HG02642 (cell line): ENCODE measurements at regions not wholly inside any gene's neighbourhood (a gene's known extent, or its start where the extent isn't known, plus 50 kb on each side); places are given as distances from the start of the nearest gene placed in this dataset.

Source experiments
- ATAC-seq: cut with Tn5 transposase; IDR thresholded peaks from one replicate; pipeline ENCODE4 v1.9.1; 2021; ENCODE audit warnings: mild to moderate bottlenecking; ENCODE audit not compliant: unreplicated experiment, poor library complexity

DNA sequence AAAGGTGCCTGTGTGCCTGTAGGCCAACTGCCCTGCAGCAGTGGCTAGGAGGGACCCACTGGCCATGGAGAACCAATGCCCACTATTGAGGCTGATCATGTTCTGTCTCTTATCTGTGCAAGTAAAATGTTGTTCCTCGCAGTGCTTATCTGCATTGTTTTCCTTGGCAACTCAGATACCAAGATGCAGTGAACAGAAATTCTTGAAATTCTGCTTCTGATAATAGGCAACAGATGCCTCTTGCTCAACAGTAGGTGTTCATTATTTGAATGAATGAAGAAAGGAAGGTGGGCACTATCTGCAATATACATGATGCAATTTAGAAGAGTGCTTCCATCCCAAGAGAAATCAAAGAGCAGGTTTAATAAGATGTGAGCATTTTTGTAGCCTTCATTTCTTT, 232.2 kb downstream of the NUAK1 start:
- no peak for ATAC-seq

DNA sequence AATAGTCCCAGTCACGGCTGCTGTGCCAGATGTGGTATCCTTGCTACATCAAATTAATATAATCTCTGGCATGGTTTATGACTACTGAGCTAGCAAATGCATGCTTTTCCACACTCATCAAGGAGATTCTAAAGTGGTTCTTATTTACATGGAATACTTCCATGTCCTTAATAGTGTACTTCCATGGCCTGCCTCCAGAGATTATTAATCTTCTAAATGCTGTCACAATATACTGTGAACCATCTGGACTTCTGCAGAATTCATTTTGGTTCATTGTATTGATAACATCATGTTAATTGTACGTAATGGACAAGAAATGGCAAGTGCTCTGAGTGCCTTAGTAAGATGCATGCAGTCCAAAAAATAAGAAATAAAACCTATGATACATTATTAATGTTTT, 230.8 kb downstream of the NUAK1 start:
- no peak for ATAC-seq

DNA sequence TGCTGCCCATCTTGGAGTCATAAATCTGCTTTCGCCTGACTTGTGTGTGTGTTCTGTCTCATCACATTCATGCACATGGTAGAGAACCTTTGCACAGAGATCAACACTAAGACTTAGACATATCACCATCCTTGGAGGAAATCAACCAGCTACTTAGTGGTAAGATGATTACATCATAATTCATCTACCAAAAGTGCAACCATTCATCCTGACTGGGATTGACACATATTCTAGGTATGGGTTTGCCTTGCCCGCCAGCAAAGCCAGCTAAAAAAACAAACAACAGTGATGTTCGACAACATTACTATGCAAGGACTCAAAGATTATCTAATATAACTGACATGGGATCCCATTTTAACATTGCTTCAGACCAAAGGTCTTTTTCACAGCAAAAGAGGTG, 228.7 kb downstream of the NUAK1 start:
- ATAC-seq, result no peak

DNA sequence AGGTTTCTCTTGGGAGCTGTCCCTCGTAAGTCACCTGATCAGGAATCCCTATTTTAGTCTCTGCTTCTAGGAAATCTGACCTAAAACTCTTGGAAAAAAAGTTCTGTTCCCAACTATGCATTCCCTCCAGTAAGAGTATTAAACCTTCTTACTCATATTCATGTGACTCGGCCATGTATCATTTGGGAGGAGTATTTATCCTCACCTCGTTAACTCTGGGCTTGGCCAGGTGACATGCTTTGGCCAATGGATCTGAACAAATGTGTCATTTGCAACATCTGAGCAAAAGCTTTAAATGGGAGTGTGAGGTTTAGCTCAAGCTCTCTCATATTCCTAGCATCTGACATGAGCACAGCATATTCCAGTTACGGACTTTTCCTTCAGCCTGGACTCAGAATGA, 226.8 kb downstream of the NUAK1 start:
- no peak for ATAC-seq

DNA sequence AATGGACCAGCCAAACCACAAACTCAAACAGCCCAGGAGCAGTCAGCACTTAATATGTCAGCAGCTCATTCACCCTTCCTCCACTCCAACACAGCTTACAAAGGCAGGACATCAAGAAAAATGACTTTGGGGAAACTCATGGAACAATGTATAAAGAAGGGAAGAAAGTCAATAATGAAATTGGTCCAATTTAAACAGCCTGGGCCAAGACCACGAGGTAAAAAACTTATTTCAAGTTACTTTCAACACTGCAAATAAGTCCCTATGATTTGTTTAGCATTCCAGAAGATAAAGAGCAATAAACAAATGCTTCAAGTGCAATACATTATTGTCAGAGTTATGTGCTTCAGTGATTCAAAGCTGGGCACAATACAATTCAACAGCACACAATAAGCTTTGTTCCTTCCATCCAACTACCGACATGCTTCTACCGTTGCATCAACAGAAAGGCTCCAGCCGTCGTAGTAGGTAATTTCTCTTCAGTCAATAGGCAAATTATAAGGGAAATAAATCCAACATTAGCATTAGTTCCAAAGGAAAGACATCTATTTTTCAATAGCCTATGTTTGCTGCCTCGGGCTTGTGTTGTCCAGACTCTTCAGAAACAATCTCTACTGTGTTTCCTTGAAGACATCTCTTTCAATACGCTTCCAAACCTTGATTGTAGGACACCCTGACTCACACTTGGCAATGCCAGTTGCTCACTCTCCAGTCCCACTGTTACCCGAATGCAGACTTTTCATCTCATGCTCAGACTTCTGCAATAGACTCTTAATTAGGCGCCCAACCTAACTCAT, 225.7 kb downstream of the NUAK1 start:
- no peak for ATAC-seq

DNA sequence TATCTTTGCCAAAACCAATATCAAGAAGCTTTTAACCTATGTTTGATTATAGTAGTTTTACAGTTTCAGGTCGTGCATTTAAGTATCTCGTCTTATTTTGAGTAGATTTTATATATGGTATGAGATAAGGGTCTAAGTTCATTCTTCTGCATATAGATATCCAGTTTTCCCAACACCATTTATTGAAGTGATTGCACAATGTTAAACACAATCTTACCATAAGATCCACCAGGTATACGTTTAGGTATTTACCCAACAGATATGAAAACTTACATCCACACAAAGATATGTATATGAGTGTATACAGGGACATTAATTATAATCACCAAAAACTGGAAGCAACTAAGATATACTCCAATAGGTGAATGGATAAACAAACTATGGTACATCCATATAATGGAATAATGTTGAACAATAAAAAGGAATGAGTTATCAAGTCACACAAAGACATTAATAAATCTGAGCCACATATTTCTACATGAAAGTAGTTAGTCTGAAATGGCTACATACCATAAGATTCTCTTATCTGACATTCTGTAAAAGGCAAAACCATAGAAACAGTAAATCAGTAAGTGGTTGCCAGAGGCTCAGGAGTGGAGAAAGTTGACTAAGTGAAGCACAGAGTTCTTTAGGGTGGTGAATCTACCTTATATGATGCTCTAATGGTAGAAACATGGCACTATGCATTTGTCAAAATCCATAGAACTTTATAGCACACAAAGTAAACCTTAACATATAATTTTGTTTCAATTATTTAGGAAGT, 222.6 kb downstream of the NUAK1 start:
- no peak for ATAC-seq

DNA sequence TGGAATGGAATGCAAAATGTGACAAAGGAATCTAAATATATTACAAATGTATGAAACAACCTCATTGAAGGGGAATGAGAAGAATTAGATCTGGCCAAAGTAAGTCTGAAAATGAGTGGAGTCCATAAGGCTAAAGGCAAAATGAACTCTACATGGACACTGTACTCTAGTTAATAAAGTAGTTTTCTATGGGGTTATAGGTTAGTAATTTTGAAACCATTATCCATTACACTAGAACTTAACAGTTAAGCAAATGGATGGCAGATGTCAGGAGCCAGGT, 222.1 kb downstream of the NUAK1 start:
- ATAC-seq, result no peak

DNA sequence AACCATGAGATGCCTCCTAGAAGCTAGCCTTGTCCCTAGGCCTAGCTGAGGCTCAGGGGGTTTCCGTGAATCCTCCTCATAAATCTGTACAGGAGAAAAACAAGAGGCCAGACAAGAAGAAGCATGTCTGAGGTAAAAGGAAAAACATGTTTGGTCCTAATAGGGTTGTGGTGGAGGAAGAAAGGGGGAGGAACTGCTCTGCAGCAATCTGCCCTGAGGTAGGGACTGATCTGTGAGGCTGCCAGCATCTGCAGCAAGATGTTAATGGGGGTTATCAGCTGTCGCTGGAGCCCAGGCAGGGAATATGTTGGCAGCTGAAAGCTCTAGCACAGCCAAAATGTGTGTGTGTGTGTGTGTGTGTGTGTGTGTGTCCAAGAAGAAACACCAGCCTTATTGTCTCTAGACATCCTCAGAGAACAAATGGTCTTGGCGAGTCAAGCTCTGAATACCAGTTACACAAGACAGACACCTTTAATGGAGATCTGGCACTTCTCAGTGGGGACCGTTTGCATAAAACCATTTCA, 218.5 kb downstream of the NUAK1 start:
- ATAC-seq, result no peak

DNA sequence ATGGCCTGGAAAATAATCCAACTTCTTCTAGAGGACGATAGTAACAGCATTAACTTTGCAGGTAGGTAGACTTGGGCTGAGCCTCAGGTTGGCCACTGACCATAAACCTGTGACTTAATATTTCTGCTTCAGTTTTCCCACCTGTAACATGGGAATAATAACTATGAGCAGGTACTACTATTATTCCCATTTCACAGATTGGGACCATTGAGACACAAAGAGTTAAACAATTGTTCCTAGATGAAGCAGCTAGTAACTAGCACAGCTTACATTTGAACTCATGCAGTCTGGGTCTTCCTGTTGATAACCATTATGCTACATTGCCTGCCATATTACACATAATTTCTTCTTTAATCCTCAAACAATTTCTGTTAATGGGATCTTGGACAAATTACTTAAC, 217.7 kb downstream of the NUAK1 start:
- ATAC-seq, result no peak

DNA sequence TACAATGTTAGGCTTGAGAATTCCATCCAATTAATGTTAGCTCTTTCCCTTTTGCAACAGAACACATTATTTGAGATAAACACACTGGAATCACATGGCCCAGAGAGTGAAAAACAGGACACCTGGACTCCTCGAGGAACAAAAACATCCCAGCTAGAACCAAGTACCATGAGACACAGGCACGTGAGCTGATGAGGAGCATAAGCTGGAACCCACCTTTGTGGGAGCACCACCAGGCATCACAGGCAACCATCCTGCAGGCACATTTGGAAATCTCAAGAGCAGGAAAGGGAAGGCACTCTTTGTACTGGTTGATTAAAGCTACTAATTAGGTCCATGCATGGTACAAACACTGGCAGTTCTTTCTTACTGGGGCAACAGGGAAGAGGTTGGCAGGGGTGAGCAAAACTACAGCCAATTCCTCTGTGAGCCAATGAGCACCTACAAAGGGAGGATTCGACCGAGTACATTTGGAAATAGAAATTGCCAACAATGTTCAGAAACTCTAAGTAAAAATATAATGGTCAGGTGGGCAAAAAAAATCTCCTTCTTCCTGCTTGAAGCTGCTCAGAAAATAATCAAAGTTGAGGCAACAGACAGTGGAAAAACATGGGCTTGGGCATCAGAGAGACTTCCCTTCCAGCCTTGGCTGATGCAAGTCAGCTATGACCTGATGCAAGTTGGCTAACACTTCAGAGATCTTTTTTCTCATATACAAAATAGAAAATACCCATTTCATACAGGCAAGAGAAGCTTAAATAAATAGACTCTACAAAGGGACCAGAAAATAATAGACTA, 216.7 kb downstream of the NUAK1 start:
- no peak for ATAC-seq

DNA sequence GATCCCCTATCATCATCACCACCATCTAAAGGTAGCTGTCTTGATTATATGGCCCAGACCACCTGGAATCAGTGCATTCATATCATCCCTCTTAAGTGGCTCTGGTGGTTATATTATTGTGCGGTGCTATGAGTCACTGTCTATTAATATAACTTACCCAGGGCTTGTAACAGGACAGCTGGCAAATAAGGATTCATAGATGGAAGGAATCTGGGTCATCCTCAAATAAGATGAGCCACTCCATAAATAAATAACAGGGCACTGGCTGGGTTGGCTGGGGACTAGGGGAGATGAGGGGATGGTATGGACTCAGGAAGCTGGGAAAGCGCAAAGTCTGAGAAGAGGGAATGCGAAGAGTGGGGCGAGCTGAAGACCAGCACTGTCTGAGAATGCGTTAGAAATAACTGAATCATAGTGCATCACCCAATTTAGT, 216.1 kb downstream of the NUAK1 start:
- no peak for ATAC-seq

DNA sequence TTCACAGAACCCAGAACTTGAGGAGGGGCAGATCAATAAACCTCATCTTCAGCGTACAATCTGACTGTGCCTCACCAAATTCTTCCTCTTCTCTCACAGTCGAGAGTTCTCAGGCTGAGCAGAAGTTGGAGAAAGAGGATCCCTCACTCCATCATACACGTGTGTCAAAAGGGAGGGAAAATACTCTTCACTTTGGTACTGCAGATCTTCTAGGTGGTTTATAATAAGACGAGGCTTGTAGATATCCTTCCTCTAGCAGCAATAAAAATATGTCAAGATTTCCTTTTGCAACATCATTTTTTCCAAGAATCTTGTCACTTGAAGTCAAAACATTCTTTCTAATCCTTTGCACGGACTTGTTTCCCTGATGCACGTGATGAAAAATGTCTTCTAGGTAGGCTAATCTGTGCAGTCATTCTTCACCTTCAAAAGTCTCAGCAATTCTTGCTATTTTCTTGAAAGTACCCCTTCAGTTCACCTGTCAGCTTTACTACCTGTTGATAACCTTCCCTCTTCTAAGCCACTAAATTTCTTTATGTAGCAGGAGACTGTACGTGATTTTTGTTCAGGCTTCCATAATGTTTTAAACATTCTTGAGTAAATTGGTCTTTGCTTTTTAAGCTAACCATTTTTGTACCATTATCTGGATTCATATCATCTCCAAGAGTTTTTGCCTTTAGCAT, 214.1 kb downstream of the NUAK1 start:
- ATAC-seq, result no peak

DNA sequence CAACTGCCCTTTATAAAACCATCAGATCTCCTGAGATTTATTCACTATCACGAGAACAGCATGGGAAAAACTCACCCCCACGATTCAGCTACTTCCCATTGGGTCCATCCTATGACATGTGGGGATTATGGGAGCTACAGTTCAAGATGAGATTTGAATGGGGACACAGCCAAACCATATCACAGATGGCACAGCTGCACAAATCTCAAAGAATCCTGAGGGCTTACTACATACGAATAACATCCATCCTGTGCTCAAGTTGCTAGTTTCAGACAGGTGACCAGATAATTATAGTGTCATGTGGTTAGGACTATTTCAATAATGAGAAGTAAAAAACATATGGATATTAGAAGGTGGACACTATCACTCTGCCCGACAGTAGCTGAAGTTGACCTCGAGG, 211.2 kb downstream of the NUAK1 start:
- ATAC-seq, result no peak

DNA sequence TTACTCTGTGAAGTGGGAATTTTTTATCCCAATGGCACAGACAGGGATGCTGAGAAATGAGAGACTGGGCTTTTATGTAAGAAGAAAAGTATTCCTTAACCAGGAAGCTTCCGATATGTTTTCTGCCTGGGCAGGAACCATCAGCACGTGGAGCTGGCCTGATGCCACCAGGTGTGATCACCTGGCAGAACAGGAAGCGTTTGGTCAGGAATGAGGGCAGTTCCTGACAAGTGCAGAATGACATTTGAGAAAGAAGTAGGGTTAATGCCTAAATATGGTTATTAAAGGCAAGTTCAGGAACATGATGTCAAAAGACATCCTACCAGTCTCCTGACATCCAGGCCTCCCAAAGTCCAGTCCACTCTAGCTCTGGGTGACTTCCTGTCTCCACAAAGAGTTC, 210.3 kb downstream of the NUAK1 start:
- ATAC-seq, result no peak

DNA sequence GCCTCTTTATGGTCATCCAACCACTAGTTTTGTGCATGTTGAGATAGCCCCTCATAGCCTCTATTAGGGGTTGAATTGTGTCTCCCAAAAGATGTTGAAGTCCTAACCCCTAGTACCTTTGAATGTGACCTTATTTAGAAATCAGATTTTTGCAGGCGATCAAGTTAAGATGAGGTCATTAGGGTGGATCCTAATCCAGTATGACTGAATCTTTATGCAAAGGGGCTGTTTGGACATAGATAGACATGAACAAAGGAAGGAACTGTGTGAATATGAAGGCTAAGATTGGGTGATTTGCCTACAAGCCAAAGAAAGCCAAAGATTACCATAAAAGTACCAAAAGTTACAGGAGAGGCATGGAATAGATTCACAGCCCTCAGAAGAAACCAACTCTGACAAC, 209.6 kb downstream of the NUAK1 start:
- no peak for ATAC-seq

DNA sequence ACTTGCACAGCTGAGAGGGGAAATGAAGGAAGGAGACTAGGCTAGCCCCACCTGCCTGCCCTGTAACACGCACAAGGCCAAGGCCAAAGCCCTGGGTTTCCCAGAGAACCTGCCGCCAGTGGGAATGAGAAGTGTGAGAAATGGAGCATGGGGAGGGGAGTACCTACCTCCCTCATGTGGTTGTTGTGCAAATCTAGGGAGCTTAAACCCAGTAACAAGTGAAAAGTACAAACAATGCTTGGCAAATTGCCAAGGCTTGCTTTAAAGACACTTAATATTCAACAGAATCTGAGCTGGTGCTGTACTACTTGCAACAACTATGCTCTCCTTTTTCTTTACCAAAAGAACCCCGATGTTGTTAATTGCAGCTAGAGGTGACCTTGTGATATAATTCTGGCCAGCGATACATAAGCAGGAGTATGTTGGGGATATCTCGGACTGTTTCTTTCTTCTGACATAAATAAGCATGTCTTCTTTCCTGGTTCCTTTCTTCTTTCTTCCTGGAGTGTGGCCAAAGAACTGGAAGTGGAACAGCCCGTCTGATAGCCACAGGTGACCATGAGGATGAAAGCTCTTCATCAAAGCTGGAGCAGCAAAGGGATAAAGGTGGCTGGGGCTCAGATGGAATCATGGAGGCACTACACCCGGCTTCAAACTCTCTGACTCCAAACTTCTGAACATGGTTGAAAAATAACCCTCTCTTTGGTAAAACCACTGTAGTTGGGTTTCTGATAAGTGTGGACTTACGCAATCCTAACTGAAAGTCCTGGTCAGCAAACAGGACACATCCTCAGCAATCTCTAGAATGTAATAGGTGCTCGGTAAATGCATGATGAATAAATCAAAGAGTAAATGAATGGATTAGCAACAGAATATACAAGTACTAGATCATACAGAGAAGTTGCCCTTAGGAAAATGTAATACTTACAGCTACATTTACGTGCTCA, 207.9 kb downstream of the NUAK1 start:
- no peak for ATAC-seq

DNA sequence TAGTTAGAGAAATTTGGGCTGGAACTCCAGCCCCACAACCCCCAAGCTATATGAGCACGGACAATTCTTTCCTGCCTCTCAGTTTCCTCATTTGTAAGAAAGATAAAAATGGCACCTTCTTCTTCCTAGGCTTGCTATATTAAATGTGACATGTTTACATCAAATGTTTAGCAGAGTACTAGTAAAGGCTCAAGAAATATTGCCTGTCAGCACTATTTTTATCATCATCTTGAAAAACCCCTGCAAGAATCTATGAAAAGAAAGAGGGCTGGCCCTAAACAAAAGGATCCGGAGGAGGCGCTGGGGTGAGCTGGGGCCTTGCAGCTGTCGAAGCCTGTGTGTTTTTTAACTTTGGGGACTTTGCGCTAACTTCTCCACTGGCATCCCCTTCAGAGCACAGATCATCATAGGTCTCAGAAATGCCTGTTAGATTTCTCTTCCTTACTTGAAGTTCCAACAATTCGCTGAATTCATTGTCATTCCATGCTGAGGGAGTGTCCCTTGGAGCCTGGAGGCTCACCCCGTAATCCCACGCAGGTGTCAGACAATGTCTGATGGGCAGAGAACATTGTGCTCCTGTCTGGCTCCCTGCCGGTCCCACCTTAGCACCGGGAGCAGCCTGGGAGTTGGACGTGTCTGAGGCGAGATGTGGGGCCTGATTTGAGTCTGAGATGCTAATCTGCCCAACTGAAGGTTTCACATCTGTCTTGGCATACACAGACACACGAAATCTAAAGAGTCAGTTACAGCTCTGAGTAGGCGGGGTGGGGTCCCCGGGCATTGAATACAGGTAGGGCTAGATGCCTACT, 206.8 kb downstream of the NUAK1 start:
- no peak for ATAC-seq
